K562 (cell line): ENCODE measurements at regions not wholly inside any gene's neighbourhood (a gene's known extent, or its start where the extent isn't known, plus 50 kb on each side); places are given as distances from the start of the nearest gene placed in this dataset.
A peak's percentile ranks its signal among the peaks of the same experiment; 100 is the strongest.

Source experiments
- ATAC-seq: fragments of 200-7000 bp; cut with Tn5 transposase; 3 replicates; pipeline ENCODE4 v1.9.1; 2020; ENCODE audit warnings: moderate library complexity
- BruUV-seq: library from RNA; stranded (reverse); fragments of 400-500 nt; replicated peaks from 2 replicates; lab custom pipeline; 2021; lab: Mats Ljungman, UMichigan
- CTCF ChIA-PET: fragments of 300-600 bp; formaldehyde crosslinking; extraction: SDS; loops from one replicate; lab custom pipeline; 2021; ENCODE audit warnings: low intra/inter-chr PET ratio; lab: Yijun Ruan, JAX
- POLR2A ChIA-PET: fragments of 300-600, 350-650 bp; sonication (Branson Sonifier 250); formaldehyde crosslinking; extraction: SDS; loops from one replicate; lab custom pipeline; 2021; ENCODE audit warnings: antibody characterized with exemption, inconsistent platforms; lab: Yijun Ruan, JAX
- DNase-seq, 4 experiments: peaks; one replicate each; pipeline versions ENCODE4 v3.0.0 to v3.0.0-alpha.2; 2011 to 2018; ENCODE audit warnings: low spot score in 3 of 4, mixed read lengths in 3 of 4; ENCODE audit errors: extremely low read depth in 1 of 4
- FAIRE-seq: peaks from 2 replicates; lab custom pipeline; 2011; peaks lifted over from hg19 to GRCh38; lab: Jason Lieb, UNC
- H2AFZ ChIP-seq: 2 replicates; pipeline ENCODE4 v1.6.0; 2011; ENCODE audit warnings: low read depth, low read length, control low read depth, inconsistent platforms
- H3K27ac ChIP-seq: fragments of 200-600 bp; 3 replicates; pipeline ENCODE4 v1.8.0; 2011; ENCODE audit warnings: low read depth, mild to moderate bottlenecking, control low read depth, inconsistent platforms, low read length, moderate library complexity, mixed read lengths; ENCODE audit errors: extremely low read depth
- H3K27me3 ChIP-seq, 2 experiments: fragments of 300-600 bp in 1 of 2; 2 replicates in 1 of 2; 3 replicates in 1 of 2; pipeline versions ENCODE4 v1.6.0 to v1.8.0; 2011; ENCODE audit warnings: inconsistent platforms in 2 of 2, low read length in 2 of 2, mild to moderate bottlenecking in 1 of 2, mixed read lengths in 1 of 2, moderate library complexity in 1 of 2; ENCODE audit not compliant: control insufficient read depth in 2 of 2, insufficient read depth in 2 of 2
- H3K36me3 ChIP-seq: fragments of 300-600 bp; 3 replicates; pipeline ENCODE4 v1.8.0; 2011; ENCODE audit warnings: mild to moderate bottlenecking, low read length, inconsistent platforms; ENCODE audit not compliant: control insufficient read depth, insufficient read depth
- H3K4me1 ChIP-seq, 2 experiments: fragments of 200-600 bp in 1 of 2; replicated peaks in 1 of 2; 2 replicates in 1 of 2; 3 replicates in 1 of 2; pipeline versions ENCODE4 v1.5.1 to v1.8.0; 2011; ENCODE audit warnings: inconsistent platforms in 2 of 2, low read length in 2 of 2, mild to moderate bottlenecking in 1 of 2, mixed read lengths in 1 of 2, moderate library complexity in 1 of 2; ENCODE audit not compliant: control insufficient read depth in 2 of 2, insufficient read depth in 2 of 2
- H3K4me2 ChIP-seq: 2 replicates; pipeline ENCODE4 v1.6.1; 2011; ENCODE audit warnings: low read length, control low read depth, inconsistent platforms, mixed read lengths; ENCODE audit not compliant: insufficient read depth
- H3K4me3 ChIP-seq: fragments of 200-600 bp; sonication (generic), shearing (Covaris generic); 2 replicates; pipeline ENCODE4 v1.5.1; 2016; ENCODE audit warnings: control low read depth, inconsistent platforms
- H3K79me2 ChIP-seq: fragments of 200-600 bp; 3 replicates; pipeline ENCODE4 v1.8.0; 2011; ENCODE audit warnings: low read length, inconsistent platforms; ENCODE audit not compliant: control insufficient read depth, insufficient read depth
- H3K9ac ChIP-seq, 2 experiments: 2 replicates each; pipeline versions ENCODE4 v1.6.0 to v1.6.1; 2011; ENCODE audit warnings: low read depth in 2 of 2, low read length in 2 of 2, control low read depth in 1 of 2, inconsistent platforms in 1 of 2, mild to moderate bottlenecking in 1 of 2, mixed read lengths in 1 of 2; ENCODE audit not compliant: insufficient read depth in 1 of 2
- H3K9me1 ChIP-seq: one replicate; pipeline ENCODE4 v1.6.0; 2011; ENCODE audit warnings: inconsistent platforms, mild to moderate bottlenecking, low read length, moderate library complexity; ENCODE audit not compliant: control insufficient read depth, insufficient read depth
- H3K9me3 ChIP-seq: replicated peaks from 2 replicates; pipeline ENCODE4 v1.5.1; 2011; ENCODE audit warnings: low read depth, low read length, inconsistent platforms; ENCODE audit not compliant: control insufficient read depth, insufficient read depth
- H4K20me1 ChIP-seq: replicated peaks from 2 replicates; pipeline ENCODE4 v1.6.1; 2011; ENCODE audit warnings: low read length, inconsistent platforms, mixed read lengths; ENCODE audit not compliant: control insufficient read depth, insufficient read depth
- ASH1L ChIP-seq: fragments of 450-650 bp; IDR thresholded peaks from 2 replicates; pipeline ENCODE4 v1.6.1; 2018; ENCODE audit warnings: borderline replicate concordance, mild to moderate bottlenecking, low read depth; ENCODE audit not compliant: partially characterized antibody
- BRD9 ChIP-seq: fragments of 450-650 bp; IDR thresholded peaks from 2 replicates; pipeline ENCODE4 v1.6.1; 2018; ENCODE audit warnings: low read depth; ENCODE audit not compliant: partially characterized antibody
- HDAC2 ChIP-seq: fragments of 450-650 bp; IDR thresholded peaks from 2 replicates; pipeline ENCODE4 v1.6.1; 2016; ENCODE audit warnings: mild to moderate bottlenecking
- HNRNPK ChIP-seq: fragments of 200-400 bp; formaldehyde crosslinking; IDR thresholded peaks from one replicate; pipeline ENCODE4 v1.6.1; 2018; ENCODE audit warnings: mild to moderate bottlenecking, low read depth, low read length; ENCODE audit not compliant: poor library complexity, severe bottlenecking
- MBD2 ChIP-seq: sonication (generic); IDR thresholded peaks from 2 replicates; pipeline ENCODE4 v1.6.1; 2016; ENCODE audit warnings: low read depth, borderline replicate concordance
- PCBP1 ChIP-seq: fragments of 200-400 bp; formaldehyde crosslinking; IDR thresholded peaks from 2 replicates; pipeline ENCODE4 v1.6.1; 2018; ENCODE audit warnings: mild to moderate bottlenecking, low read depth, low read length; ENCODE audit not compliant: poor library complexity, severe bottlenecking
- PCBP2 ChIP-seq: fragments of 200-400 bp; formaldehyde crosslinking; IDR thresholded peaks from 2 replicates; pipeline ENCODE4 v1.6.1; 2018; ENCODE audit warnings: low read length, low read depth, mild to moderate bottlenecking, moderate library complexity; ENCODE audit not compliant: poor library complexity, severe bottlenecking
- YBX1 ChIP-seq: fragments of 450-650 bp; IDR thresholded peaks from 2 replicates; pipeline ENCODE4 v1.7.1; 2016; ENCODE audit warnings: mild to moderate bottlenecking
- ZNF696 ChIP-seq: fragments of 250-450 bp; sonication (Bioruptor Pico); conservative IDR thresholded peaks from 2 replicates; pipeline ENCODE4 v1.4.0; 2020; ENCODE audit warnings: mild to moderate bottlenecking, moderate library complexity
- WGBS: fragments of 100-300 bp; shearing (Covaris generic); methylation state at CpG from one replicate; pipeline ENCODE4 v1.1.6; 2016; ENCODE audit warnings: low coverage, mixed read lengths; ENCODE audit not compliant: insufficient coverage; ENCODE audit errors: missing lambda C conversion rate; 5-methylcytosine and 5-hydroxymethylcytosine counted together
- in situ Hi-C: fragments of 300-500 bp; cut with MboI; formaldehyde crosslinking; loops from 4 replicates; pipeline ENCODE4 v1.15.0; 2018; ENCODE audit warnings: inconsistent platforms, mixed read lengths
- intact Hi-C: fragments of 100-400 bp; cut with micrococcal nuclease; formaldehyde crosslinking; loops from 2 replicates; pipeline ENCODE4 v1.14.2; 2022

DNA sequence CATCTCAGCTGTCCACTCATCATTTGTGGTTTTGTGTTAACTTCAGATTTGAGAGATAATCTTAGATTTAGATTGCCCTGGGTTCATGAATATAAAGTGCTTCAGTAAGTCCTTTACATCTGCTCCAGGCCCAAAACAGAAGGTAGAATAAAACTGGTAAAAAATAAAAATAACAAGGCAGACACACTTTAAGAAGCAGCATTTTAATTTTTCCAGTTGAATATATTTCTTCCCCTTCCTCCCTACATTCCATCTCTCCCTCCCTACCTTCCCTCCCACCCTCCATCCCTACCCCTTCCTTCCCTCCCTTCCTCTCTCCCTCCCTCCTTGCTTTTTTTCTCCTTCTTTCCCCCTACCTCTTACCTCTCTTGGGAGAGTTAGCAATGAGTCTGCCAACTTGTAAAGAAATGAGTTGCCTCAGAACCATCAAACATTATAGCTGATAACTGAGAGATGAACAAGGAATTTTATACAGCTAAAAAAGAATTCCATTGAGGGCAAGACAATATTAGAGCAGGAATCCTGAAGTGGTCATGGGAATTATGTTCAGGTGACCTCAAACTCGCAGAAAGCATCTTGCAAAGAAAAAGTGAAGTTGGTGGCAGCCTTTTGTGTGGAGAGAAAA lies 145.0 kb upstream of the SOX4 start:
- Histone ChIP-seq H3K9ac (no peak overlapping the region), H4K20me1 (no peaks in the 10 kb centered on the region), H3K79me2 (no peaks in the 10 kb centered on the region), H3K27ac (no peak overlapping the region), H3K4me1 (no peaks in the 10 kb centered on the region), H3K9me3 (no peaks in the 10 kb centered on the region), H3K4me2 (no peak overlapping the region), H2AFZ (no peak overlapping the region), H3K36me3 (no peaks in the 10 kb centered on the region), H3K4me3 (no peak overlapping the region), H3K9me1 (no peaks in the 10 kb centered on the region), H3K27me3 (peaks cover 2 to 5% of the 10 kb centered on the region in 2 experiments; a peak in 2 of 5 replicates)
- intact Hi-C loops (no loop called here), in situ Hi-C loops (no loop called here)
- DNase-seq (no peak), ATAC-seq (no peak), FAIRE-seq (no peak)
- WGBS, result 0% methylated on average over 1 of the region's 1 CpG
- BruUV-seq, result no TSS peak
- ChIA-PET CTCF (no interaction called here), POLR2A (no interaction called here)
- TF ChIP-seq YBX1 (no peak), PCBP1 (peak; percentile 61), ZNF696 (CRISPR knock-in tag) (no peak), HNRNPK (peak; percentile 90), PCBP2 (peak; percentile 89)

DNA sequence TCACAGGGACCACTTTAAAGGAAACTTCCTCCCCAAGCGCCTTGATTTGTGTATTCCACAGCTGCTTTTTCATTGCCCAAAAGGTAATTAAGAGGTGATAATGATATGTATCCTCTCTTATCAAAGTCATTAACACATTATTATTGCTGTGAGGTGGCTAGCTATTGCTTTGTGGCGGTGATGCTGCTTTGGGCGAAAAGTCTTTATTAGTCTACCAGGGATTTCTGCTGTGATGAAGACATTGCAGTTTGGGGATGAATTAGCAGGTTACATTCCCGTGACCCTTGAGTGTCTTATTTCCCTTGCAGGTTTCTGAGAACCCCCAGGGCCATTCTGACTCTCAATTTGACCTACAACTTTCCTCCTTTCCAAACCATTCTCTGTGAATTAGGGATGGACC lies 143.4 kb upstream of the SOX4 start:
- no peaks in the 10 kb centered on the region for H3K4me1 ChIP-seq
- H3K4me3 ChIP-seq, result no peak overlapping the region
- no peaks in the 10 kb centered on the region for H3K9me1 ChIP-seq
- FAIRE-seq, result no peak
- H3K79me2 ChIP-seq, result no peaks in the 10 kb centered on the region
- H4K20me1 ChIP-seq, result no peaks in the 10 kb centered on the region
- in situ Hi-C loops, result no loop called here
- H3K27me3 ChIP-seq, result peaks cover 0 to 2% of the 10 kb centered on the region in 2 experiments; a peak in 1 of 5 replicates
- TF ChIP-seq MBD2 (no peak), HDAC2 (no peak), BRD9 (no peak), ASH1L (no peak)
- no peaks in the 10 kb centered on the region for H3K36me3 ChIP-seq
- no peak overlapping the region for H3K4me2 ChIP-seq
- no peak overlapping the region for H3K9ac ChIP-seq
- 1% methylated on average over 4 of the region's 4 CpGs for WGBS
- ChIA-PET CTCF (no interaction called here), POLR2A (interaction anchor here (0.8 to 1.1 kb wide), 2 partner anchors 10 to 14 kb away, joined by 3 read pairs; no protein-coding TSS in a partner anchor)
- H2AFZ ChIP-seq, result no peak overlapping the region
- H3K27ac ChIP-seq, result no peak overlapping the region
- no peaks in the 10 kb centered on the region for H3K9me3 ChIP-seq
- DNase-seq, result no peak
- no peak for ATAC-seq
- intact Hi-C loops, result no loop called here
- BruUV-seq, result no TSS peak
